ENCODE measurements at regions not wholly inside any gene's neighbourhood (a gene's known extent, or its start where the extent isn't known, plus 50 kb on each side); places are given as distances from the start of the nearest gene placed in this dataset.

DNA sequence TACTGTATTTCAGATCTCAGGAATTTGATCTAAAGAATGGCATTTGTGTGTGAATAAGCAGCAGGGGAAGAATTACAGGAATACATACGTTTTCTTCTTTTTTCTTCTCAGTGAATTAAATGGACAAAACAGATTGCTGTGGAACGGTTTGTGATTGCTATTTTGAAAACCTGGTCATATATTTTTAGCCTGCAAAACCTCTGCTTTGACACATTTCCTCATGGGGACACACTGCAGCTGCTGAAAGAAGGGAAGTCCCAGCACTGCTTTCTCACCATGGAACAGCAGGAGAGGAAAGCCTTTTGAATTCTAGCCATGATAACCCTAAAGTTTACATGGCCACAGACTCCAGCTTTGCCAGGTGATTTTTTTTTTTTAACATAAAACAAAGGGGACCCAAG is 315.0 kb downstream of the OXSM start:
- no peak overlapping the region for H3K27ac ChIP-seq (ENCODE audit: low read length)
- no peaks in the 10 kb centered on the region for H3K9me3 ChIP-seq (ENCODE audit: insufficient read depth, low read length)
- H2AFZ ChIP-seq (ENCODE audit: low read depth, low read length): no peak overlapping the region
- no peak overlapping the region for H3K4me3 ChIP-seq (ENCODE audit: low read length)
- H3K9ac ChIP-seq (ENCODE audit: low read length): no peak overlapping the region
- H3K27me3 ChIP-seq (ENCODE audit: low read depth, low read length): no peaks in the 10 kb centered on the region
- H3K36me3 ChIP-seq (replicated peaks; ENCODE audit: low read depth, low read length): no peaks in the 10 kb centered on the region
- TF ChIP-seq EZH2phosphoT487 (IDR thresholded peaks at IDR 0.05; ENCODE audit: low read depth): no peak
- TF ChIP-seq CTCF (IDR thresholded peaks at IDR 0.05; ENCODE audit: low read depth, low read length): no peak
- no peak overlapping the region for H3K4me2 ChIP-seq (ENCODE audit: low read length)
- H3K4me1 ChIP-seq (ENCODE audit: low read length): no peaks in the 10 kb centered on the region
- no peaks in the 10 kb centered on the region for H4K20me1 ChIP-seq (ENCODE audit: insufficient read depth, low read length)
- H3K79me2 ChIP-seq (ENCODE audit: low read length): no peaks in the 10 kb centered on the region

GRCh38 chr3:26105261-26105660 is 315.4 kb downstream of the OXSM start:
- Histone ChIP-seq H3K9ac (ENCODE audit: low read length) (no peak overlapping the region), H4K20me1 (ENCODE audit: insufficient read depth, low read length) (no peaks in the 10 kb centered on the region), H3K4me2 (ENCODE audit: low read length) (no peak overlapping the region), H3K4me1 (ENCODE audit: low read length) (no peaks in the 10 kb centered on the region), H3K36me3 (replicated peaks; ENCODE audit: low read depth, low read length) (no peaks in the 10 kb centered on the region), H3K9me3 (ENCODE audit: insufficient read depth, low read length) (no peaks in the 10 kb centered on the region), H3K27ac (ENCODE audit: low read length) (no peak overlapping the region), H3K79me2 (ENCODE audit: low read length) (no peaks in the 10 kb centered on the region), H2AFZ (ENCODE audit: low read depth, low read length) (no peak overlapping the region), H3K27me3 (ENCODE audit: low read depth, low read length) (no peaks in the 10 kb centered on the region), H3K4me3 (ENCODE audit: low read length) (no peak overlapping the region)
- TF ChIP-seq EZH2phosphoT487 (IDR thresholded peaks at IDR 0.05; ENCODE audit: low read depth): no peak

DNA sequence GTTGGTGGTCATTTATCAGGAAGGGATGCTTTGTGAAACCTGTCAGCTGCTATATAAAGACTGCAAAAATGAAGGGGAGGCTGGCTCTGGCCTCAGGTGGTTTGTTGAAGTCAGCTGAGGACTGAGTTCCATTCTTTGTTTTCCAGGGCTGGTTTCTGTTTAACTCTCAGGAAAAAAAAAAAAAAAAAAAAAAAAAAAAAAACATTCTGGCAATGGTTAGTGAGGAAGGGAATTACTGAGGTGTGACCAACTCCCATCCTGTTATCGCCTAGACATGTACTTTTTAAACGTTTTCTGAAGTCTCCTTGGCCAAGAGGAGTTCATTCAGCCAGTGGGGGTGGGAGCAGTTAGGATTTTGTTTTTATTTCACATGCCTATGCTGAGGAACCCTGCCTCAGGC is 316.3 kb downstream of the OXSM start:
- H3K27me3 ChIP-seq (ENCODE audit: low read depth, low read length): no peaks in the 10 kb centered on the region
- H3K9ac ChIP-seq (ENCODE audit: low read length): no peak overlapping the region
- no peak overlapping the region for H3K27ac ChIP-seq (ENCODE audit: low read length)
- H2AFZ ChIP-seq (ENCODE audit: low read depth, low read length): no peak overlapping the region
- no peak overlapping the region for H3K4me2 ChIP-seq (ENCODE audit: low read length)
- no peaks in the 10 kb centered on the region for H3K36me3 ChIP-seq (replicated peaks; ENCODE audit: low read depth, low read length)
- TF ChIP-seq EZH2phosphoT487 (IDR thresholded peaks at IDR 0.05; ENCODE audit: low read depth): no peak
- no peak for TF ChIP-seq CTCF (IDR thresholded peaks at IDR 0.05; ENCODE audit: low read depth, low read length)
- H3K4me3 ChIP-seq (ENCODE audit: low read length): no peak overlapping the region
- H3K4me1 ChIP-seq (ENCODE audit: low read length): no peaks in the 10 kb centered on the region
- no peaks in the 10 kb centered on the region for H3K9me3 ChIP-seq (ENCODE audit: insufficient read depth, low read length)
- H4K20me1 ChIP-seq (ENCODE audit: insufficient read depth, low read length): no peaks in the 10 kb centered on the region
- H3K79me2 ChIP-seq (ENCODE audit: low read length): no peaks in the 10 kb centered on the region

DNA sequence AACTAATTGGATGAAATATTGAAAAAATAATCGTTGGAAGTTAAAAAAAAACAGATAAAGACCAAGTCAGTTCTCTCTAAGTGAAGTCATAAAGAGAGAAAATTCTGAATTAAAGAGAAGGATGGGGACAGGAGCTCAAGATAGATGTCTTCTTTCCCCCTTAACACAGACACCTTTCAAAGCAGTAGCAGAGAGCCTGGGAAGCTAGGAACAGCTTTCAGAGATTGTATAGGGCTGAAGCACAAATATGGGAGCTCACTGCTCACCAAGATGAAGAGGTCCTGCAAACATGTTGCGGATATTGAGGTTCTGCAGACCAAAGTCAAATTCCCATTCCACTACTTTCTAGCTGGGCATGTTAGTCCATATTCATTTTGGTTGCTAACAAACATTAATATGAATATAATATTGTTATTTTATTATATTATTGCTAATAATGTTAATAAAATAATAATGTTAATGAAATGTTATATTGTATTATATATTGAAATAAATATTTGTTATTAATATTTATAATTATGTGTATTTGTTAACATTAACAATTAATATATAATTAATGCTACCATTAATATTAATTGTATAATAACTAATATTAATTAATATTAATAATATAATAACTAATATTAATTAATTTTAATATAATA is 319.1 kb downstream of the OXSM start:
- no peak overlapping the region for H2AFZ ChIP-seq (ENCODE audit: low read depth, low read length)
- H3K36me3 ChIP-seq (replicated peaks; ENCODE audit: low read depth, low read length): no peaks in the 10 kb centered on the region
- no peaks in the 10 kb centered on the region for H3K27me3 ChIP-seq (ENCODE audit: low read depth, low read length)
- no peak overlapping the region for H3K9ac ChIP-seq (ENCODE audit: low read length)
- H3K27ac ChIP-seq (ENCODE audit: low read length): no peak overlapping the region
- no peak overlapping the region for H3K4me2 ChIP-seq (ENCODE audit: low read length)
- H3K79me2 ChIP-seq (ENCODE audit: low read length): no peaks in the 10 kb centered on the region
- no peaks in the 10 kb centered on the region for H3K4me1 ChIP-seq (ENCODE audit: low read length)
- H4K20me1 ChIP-seq (ENCODE audit: insufficient read depth, low read length): no peaks in the 10 kb centered on the region
- TF ChIP-seq CTCF (IDR thresholded peaks at IDR 0.05; ENCODE audit: low read depth, low read length) (no peak), EZH2phosphoT487 (IDR thresholded peaks at IDR 0.05; ENCODE audit: low read depth) (no peak)
- no peak overlapping the region for H3K4me3 ChIP-seq (ENCODE audit: low read length)
- no peaks in the 10 kb centered on the region for H3K9me3 ChIP-seq (ENCODE audit: insufficient read depth, low read length)

All from OCI-LY3 (cell line).